Activated CD8-positive, alpha-beta T cell treated with anti-CD3 and anti-CD28 coated beads for 36 hours (primary cell): ENCODE measurements at regions not wholly inside any gene's neighbourhood (a gene's known extent, or its start where the extent isn't known, plus 50 kb on each side); places are given as distances from the start of the nearest gene placed in this dataset.

Source experiments
- ATAC-seq: fragments of 200-7000 bp; cut with Tn5 transposase; one replicate; pipeline ENCODE4 v1.10.0; 2021; ENCODE audit warnings: mild to moderate bottlenecking, moderate library complexity
- CTCF ChIA-PET: fragments of 350-600 bp; sonication (Branson Sonifier 250); formaldehyde crosslinking; loops from one replicate; lab custom pipeline; 2021; ENCODE audit warnings: antibody characterized with exemption; lab: Charles Lee
- POLR2A ChIA-PET: fragments of 350-600 bp; sonication (Branson Sonifier 250); formaldehyde crosslinking; loops from one replicate; lab custom pipeline; 2021; ENCODE audit warnings: antibody characterized with exemption; lab: Charles Lee
- DNase-seq: peaks from one replicate; pipeline ENCODE4 v3.0.0-alpha.2; 2020
- H3K27ac Mint-ChIP-seq: one replicate; pipeline ENCODE4 v1.8.0; 2021; ENCODE audit warnings: mild to moderate bottlenecking, mixed read lengths
- H3K27me3 Mint-ChIP-seq: one replicate; pipeline ENCODE4 v1.8.0; 2021; ENCODE audit warnings: mixed read lengths
- H3K36me3 Mint-ChIP-seq: one replicate; pipeline ENCODE4 v1.8.0; 2021; ENCODE audit warnings: low read depth, mixed read lengths
- H3K4me1 Mint-ChIP-seq: one replicate; pipeline ENCODE4 v1.8.0; 2021; ENCODE audit warnings: low read depth, mixed read lengths
- H3K4me3 Mint-ChIP-seq: one replicate; pipeline ENCODE4 v1.8.0; 2021; ENCODE audit warnings: mild to moderate bottlenecking, moderate library complexity, mixed read lengths
- H3K9me3 Mint-ChIP-seq: one replicate; pipeline ENCODE4 v1.8.0; 2021; ENCODE audit warnings: mixed read lengths
- intact Hi-C: fragments of 100-400 bp; cut with micrococcal nuclease; formaldehyde crosslinking; loops from one replicate; pipeline ENCODE4 v1.10.0; 2022
- TF ChIP-seq, protein P1 (sequence below): fragments of 200-600 bp; IDR thresholded peaks from one replicate; pipeline ENCODE4 v1.8.0; 2022; ENCODE audit warnings: antibody characterized with exemption, mild to moderate bottlenecking

- Mint-ChIP-seq H3K4me1 (no peaks in the 10 kb centered on the region), H3K4me3 (no peak overlapping the region), H3K36me3 (no peaks in the 10 kb centered on the region), H3K27me3 (no peaks in the 10 kb centered on the region), H3K27ac (no peak overlapping the region), H3K9me3 (no peaks in the 10 kb centered on the region)
- intact Hi-C loops = no loop called here
- TF ChIP-seq, protein P1, sequence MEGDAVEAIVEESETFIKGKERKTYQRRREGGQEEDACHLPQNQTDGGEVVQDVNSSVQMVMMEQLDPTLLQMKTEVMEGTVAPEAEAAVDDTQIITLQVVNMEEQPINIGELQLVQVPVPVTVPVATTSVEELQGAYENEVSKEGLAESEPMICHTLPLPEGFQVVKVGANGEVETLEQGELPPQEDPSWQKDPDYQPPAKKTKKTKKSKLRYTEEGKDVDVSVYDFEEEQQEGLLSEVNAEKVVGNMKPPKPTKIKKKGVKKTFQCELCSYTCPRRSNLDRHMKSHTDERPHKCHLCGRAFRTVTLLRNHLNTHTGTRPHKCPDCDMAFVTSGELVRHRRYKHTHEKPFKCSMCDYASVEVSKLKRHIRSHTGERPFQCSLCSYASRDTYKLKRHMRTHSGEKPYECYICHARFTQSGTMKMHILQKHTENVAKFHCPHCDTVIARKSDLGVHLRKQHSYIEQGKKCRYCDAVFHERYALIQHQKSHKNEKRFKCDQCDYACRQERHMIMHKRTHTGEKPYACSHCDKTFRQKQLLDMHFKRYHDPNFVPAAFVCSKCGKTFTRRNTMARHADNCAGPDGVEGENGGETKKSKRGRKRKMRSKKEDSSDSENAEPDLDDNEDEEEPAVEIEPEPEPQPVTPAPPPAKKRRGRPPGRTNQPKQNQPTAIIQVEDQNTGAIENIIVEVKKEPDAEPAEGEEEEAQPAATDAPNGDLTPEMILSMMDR = no peak
- ATAC-seq (no peak), DNase-seq (no peak)
- POLR2A ChIA-PET = interaction anchor here (0.7 kb wide), 1 partner anchor 276 kb away, joined by 3 read pairs; no protein-coding TSS in a partner anchor
- CTCF ChIA-PET = no interaction called here
Measured at GRCh38 chr5:2393556-2393955, 357.9 kb downstream of the IRX2 start.

GRCh38 chr5:2391566-2391965 lies 359.9 kb downstream of the IRX2 start:
- H3K4me1 Mint-ChIP-seq = no peaks in the 10 kb centered on the region
- POLR2A ChIA-PET = no interaction called here
- ATAC-seq = no peak
- CTCF ChIA-PET = no interaction called here
- H3K27me3 Mint-ChIP-seq = no peaks in the 10 kb centered on the region
- H3K9me3 Mint-ChIP-seq = no peaks in the 10 kb centered on the region
- H3K4me3 Mint-ChIP-seq = no peak overlapping the region
- no peaks in the 10 kb centered on the region for H3K36me3 Mint-ChIP-seq
- intact Hi-C loops = no loop called here
- no peak for DNase-seq
- no peak overlapping the region for H3K27ac Mint-ChIP-seq
- TF ChIP-seq, protein P1 = no peak

GRCh38 chr5:2391021-2391420 lies 360.5 kb downstream of the IRX2 start:
- no peaks in the 10 kb centered on the region for H3K27me3 Mint-ChIP-seq
- CTCF ChIA-PET = no interaction called here
- H3K4me3 Mint-ChIP-seq = no peak overlapping the region

DNA sequence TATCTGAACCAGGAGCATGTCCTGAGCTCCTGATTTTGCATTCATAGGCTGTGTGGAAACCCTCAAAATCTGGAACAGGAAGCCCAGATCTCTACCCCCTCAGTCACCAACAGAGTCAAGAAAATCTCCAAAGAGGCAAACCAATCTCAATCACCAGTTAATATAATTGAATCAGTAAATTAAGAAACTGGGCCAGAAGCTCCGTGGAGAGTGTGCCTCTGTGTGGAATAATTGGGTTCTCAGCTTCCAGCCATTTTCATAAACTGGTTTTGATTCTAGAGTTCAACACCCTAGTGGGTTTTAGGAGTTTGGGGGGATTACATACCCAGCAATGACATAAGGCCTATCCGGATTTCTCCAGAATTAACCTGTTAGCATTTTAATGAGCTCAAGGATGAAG lies 362.9 kb downstream of the IRX2 start:
- DNase-seq (no peak), ATAC-seq (no peak)
- TF ChIP-seq, protein P1 = no peak
- ChIA-PET CTCF (no interaction called here), POLR2A (no interaction called here)
- intact Hi-C loops = no loop called here
- no peaks in the 10 kb centered on the region for H3K36me3 Mint-ChIP-seq
- no peaks in the 10 kb centered on the region for H3K4me1 Mint-ChIP-seq
- H3K9me3 Mint-ChIP-seq = no peaks in the 10 kb centered on the region
- H3K27me3 Mint-ChIP-seq = no peaks in the 10 kb centered on the region
- no peak overlapping the region for H3K4me3 Mint-ChIP-seq
- no peak overlapping the region for H3K27ac Mint-ChIP-seq

More at GRCh38 chr5:2391021-2391420, 360.5 kb downstream of the IRX2 start:
- ATAC-seq = no peak
- intact Hi-C loops = no loop called here
- Mint-ChIP-seq H3K27ac (no peak overlapping the region), H3K4me1 (no peaks in the 10 kb centered on the region), H3K9me3 (no peaks in the 10 kb centered on the region), H3K36me3 (no peaks in the 10 kb centered on the region)
- DNase-seq = no peak
- TF ChIP-seq, protein P1 = no peak
- POLR2A ChIA-PET = no interaction called here

- no peaks in the 10 kb centered on the region for H3K36me3 Mint-ChIP-seq
- no peaks in the 10 kb centered on the region for H3K9me3 Mint-ChIP-seq
- DNase-seq (no peak), ATAC-seq (no peak)
- no peaks in the 10 kb centered on the region for H3K4me1 Mint-ChIP-seq
- CTCF ChIA-PET = no interaction called here
- POLR2A ChIA-PET = no interaction called here
- no peak overlapping the region for H3K27ac Mint-ChIP-seq
- intact Hi-C loops = no loop called here
- no peak overlapping the region for H3K4me3 Mint-ChIP-seq
- no peaks in the 10 kb centered on the region for H3K27me3 Mint-ChIP-seq
- TF ChIP-seq, protein P1 = no peak
Measured at GRCh38 chr5:2387634-2388325, 363.7 kb downstream of the IRX2 start.
